Upper lobe of right lung (tissue), 1 donor: ENCODE measurements at regions not wholly inside any gene's neighbourhood (a gene's known extent, or its start where the extent isn't known, plus 50 kb on each side); places are given as distances from the start of the nearest gene placed in this dataset.
"Not testable (repeated sequence)": the region's sequence is repeated elsewhere in the genome, so short reads cannot be mapped to it uniquely, and the experiment has no call there.

ENCODE experiments used
- ATAC-seq: fragments of 200-7000 bp; cut with Tn5 transposase; one replicate; pipeline ENCODE4 v1.9.1; 2020; ENCODE audit warnings: mild to moderate bottlenecking, moderate library complexity
- DNase-seq: peaks from one replicate; pipeline ENCODE4 v3.0.0-alpha.2; 2020
- H3K27ac ChIP-seq: fragments of 200-600 bp; one replicate; pipeline ENCODE4 v1.8.0; 2022
- H3K27me3 ChIP-seq: fragments of 200-600 bp; one replicate; pipeline ENCODE4 v1.8.0; 2022; ENCODE audit warnings: mild to moderate bottlenecking
- H3K36me3 ChIP-seq: fragments of 200-600 bp; one replicate; pipeline ENCODE4 v1.8.0; 2022
- H3K4me1 ChIP-seq: fragments of 200-600 bp; one replicate; pipeline ENCODE4 v1.8.0; 2022
- H3K4me3 ChIP-seq: fragments of 200-600 bp; one replicate; pipeline ENCODE4 v1.8.0; 2022; ENCODE audit warnings: mild to moderate bottlenecking
- H3K9me3 ChIP-seq: fragments of 200-600 bp; one replicate; pipeline ENCODE4 v1.8.0; 2022
- intact Hi-C: fragments of 100-400 bp; cut with DNase I; formaldehyde crosslinking; loops from one replicate; pipeline ENCODE4 v1.11.0; 2022
- TF ChIP-seq, protein P1 (sequence below): fragments of 200-600 bp; IDR thresholded peaks from one replicate; pipeline ENCODE4 v1.8.0; 2022; ENCODE audit warnings: antibody characterized with exemption
- donor health status: DM: no; HTN: yes; CAD: no; lungs with severe emphysema.

- Histone ChIP-seq H3K27ac (no peak overlapping the region), H3K4me1 (no peaks in the 10 kb centered on the region), H3K27me3 (peaks cover 16% of the 10 kb centered on the region), H3K36me3 (no peaks in the 10 kb centered on the region), H3K4me3 (no peak overlapping the region), H3K9me3 (no peaks in the 10 kb centered on the region)
- TF ChIP-seq, protein P1, sequence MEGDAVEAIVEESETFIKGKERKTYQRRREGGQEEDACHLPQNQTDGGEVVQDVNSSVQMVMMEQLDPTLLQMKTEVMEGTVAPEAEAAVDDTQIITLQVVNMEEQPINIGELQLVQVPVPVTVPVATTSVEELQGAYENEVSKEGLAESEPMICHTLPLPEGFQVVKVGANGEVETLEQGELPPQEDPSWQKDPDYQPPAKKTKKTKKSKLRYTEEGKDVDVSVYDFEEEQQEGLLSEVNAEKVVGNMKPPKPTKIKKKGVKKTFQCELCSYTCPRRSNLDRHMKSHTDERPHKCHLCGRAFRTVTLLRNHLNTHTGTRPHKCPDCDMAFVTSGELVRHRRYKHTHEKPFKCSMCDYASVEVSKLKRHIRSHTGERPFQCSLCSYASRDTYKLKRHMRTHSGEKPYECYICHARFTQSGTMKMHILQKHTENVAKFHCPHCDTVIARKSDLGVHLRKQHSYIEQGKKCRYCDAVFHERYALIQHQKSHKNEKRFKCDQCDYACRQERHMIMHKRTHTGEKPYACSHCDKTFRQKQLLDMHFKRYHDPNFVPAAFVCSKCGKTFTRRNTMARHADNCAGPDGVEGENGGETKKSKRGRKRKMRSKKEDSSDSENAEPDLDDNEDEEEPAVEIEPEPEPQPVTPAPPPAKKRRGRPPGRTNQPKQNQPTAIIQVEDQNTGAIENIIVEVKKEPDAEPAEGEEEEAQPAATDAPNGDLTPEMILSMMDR = no peak
- DNase-seq = no peak
- intact Hi-C loops = loop anchor here (10.0 kb wide), 1 partner anchor 380 kb away; no protein-coding TSS in a partner anchor
- ATAC-seq = no peak
Measured at GRCh38 chr5:174794931-174795672, 70.7 kb downstream of the MSX2 start.

DNA sequence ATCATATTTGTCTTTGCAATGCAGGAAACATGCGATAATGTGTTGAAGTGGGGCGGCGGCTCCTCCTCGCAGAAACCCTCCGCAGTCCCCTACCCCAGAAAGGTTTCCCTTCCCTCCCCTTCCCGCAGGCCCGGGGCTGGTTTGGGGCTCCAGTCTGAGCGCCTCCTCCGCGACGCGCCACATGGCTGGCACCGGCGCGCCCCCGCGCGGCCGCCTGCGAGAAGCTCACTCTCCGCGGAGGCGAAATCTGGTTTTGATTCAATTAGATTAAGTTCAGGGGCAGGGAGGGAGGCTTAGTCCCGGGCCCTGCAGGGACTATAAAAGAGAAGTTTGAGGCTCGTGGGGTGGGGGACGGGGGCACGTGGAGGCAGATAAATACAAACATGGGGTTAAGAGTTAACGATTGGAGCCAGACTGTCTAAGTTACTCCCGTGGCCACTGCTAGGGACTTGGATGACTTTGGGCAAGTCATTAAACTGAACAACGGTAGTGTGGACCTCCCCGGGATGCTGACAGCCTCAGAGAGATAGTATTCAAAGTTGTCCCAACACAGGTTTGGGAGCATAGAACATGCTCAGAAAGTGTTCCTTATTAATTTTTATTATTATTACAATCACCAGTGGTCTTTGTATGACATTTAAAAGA is 69.4 kb downstream of the MSX2 start:
- ATAC-seq (peak; percentile 88), DNase-seq (peak; percentile 76)
- H3K27me3 ChIP-seq = peaks cover 16% of the 10 kb centered on the region
- H3K27ac ChIP-seq = no peak overlapping the region
- no peaks in the 10 kb centered on the region for H3K36me3 ChIP-seq
- no peak overlapping the region for H3K4me3 ChIP-seq
- TF ChIP-seq, protein P1 = peak; percentile 77
- H3K9me3 ChIP-seq = no peaks in the 10 kb centered on the region
- no peaks in the 10 kb centered on the region for H3K4me1 ChIP-seq
- intact Hi-C loops = loop anchor here (10.0 kb wide), 1 partner anchor 379 kb away; no protein-coding TSS in a partner anchor

- Histone ChIP-seq H3K4me1 (no peaks in the 10 kb centered on the region), H3K27ac (no peak overlapping the region), H3K4me3 (no peak overlapping the region), H3K9me3 (no peaks in the 10 kb centered on the region), H3K27me3 (peaks cover 16% of the 10 kb centered on the region), H3K36me3 (no peaks in the 10 kb centered on the region)
- no peak for DNase-seq
- TF ChIP-seq, protein P1 = no peak
- intact Hi-C loops = loop anchor here (10.0 kb wide), 1 partner anchor 378 kb away; no protein-coding TSS in a partner anchor
- no peak for ATAC-seq
Measured at GRCh38 chr5:174793076-174793475, 68.7 kb downstream of the MSX2 start.

DNA sequence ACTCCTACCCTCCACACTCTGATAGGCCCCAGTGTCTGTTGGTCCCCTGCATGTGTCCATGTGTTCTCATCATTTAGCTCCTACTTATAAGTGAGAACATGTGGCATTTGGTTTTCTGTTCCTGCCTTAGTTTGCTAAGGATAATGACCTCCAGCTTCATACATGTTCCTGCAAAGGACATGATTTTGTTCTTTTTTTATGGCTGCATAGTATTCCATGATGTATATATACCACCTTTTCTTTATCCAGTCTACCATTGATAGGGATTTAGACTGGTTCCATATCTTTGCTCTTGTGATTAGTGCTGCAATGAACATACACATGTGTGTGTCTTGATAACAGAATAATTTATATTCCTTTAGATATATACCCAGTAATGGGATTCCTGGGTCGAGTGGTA is 67.9 kb downstream of the MSX2 start:
- H3K9me3 ChIP-seq, H3K36me3 ChIP-seq, H3K4me3 ChIP-seq, ATAC-seq, H3K27ac ChIP-seq, H3K4me1 ChIP-seq, DNase-seq: not testable (repeated sequence)
- intact Hi-C loops = loop anchor here (10.0 kb wide), 1 partner anchor 377 kb away; no protein-coding TSS in a partner anchor
- H3K27me3 ChIP-seq = peaks cover 16% of the 10 kb centered on the region

GRCh38 chr5:174790906-174791305 is 66.5 kb downstream of the MSX2 start:
- no peak overlapping the region for H3K27ac ChIP-seq
- ATAC-seq (no peak), DNase-seq (no peak)
- H3K4me3 ChIP-seq = no peak overlapping the region
- H3K4me1 ChIP-seq = no peaks in the 10 kb centered on the region
- no peaks in the 10 kb centered on the region for H3K36me3 ChIP-seq
- intact Hi-C loops = loop anchor here (10.0 kb wide), 1 partner anchor 376 kb away; no protein-coding TSS in a partner anchor
- no peaks in the 10 kb centered on the region for H3K9me3 ChIP-seq
- H3K27me3 ChIP-seq = peaks cover 16% of the 10 kb centered on the region
- TF ChIP-seq, protein P1 = no peak

DNA sequence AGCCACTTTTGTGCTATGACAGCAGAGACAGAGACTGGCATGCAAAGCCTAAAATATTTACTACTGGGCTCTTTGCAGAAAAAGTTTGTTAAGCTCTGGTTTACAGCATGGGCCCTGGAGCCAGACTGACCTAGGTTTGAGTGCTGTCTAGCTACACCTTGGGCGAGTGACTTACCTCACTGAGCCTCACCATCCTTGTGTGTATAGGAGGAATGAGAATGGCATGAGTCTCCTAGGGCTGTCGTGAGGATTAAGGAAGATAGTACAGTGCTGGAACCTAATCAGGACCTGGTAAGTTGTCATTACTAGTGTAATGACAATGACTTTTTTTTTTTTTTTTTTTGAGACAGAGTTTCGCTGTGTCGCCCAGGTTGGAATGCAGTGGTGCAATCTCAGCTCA is 65.2 kb downstream of the MSX2 start:
- TF ChIP-seq, protein P1 = no peak
- H3K4me3 ChIP-seq = no peak overlapping the region
- DNase-seq (no peak), ATAC-seq (no peak)
- no peaks in the 10 kb centered on the region for H3K9me3 ChIP-seq
- H3K36me3 ChIP-seq = no peaks in the 10 kb centered on the region
- H3K27me3 ChIP-seq = peaks cover 7% of the 10 kb centered on the region
- H3K4me1 ChIP-seq = no peaks in the 10 kb centered on the region
- intact Hi-C loops = no loop called here
- no peak overlapping the region for H3K27ac ChIP-seq
